HCT116 (cell line): ENCODE measurements at regions not wholly inside any gene's neighbourhood (a gene's known extent, or its start where the extent isn't known, plus 50 kb on each side); places are given as distances from the start of the nearest gene placed in this dataset.

Experiments
- ATAC-seq: fragments of 200-7000 bp; cut with Tn5 transposase; 2 replicates; pipeline ENCODE4 v1.9.1; 2020; ENCODE audit warnings: mild to moderate bottlenecking, moderate library complexity
- BruUV-seq: library from RNA; stranded (reverse); fragments of 400-500 nt; replicated peaks from 2 replicates; lab custom pipeline; 2021; lab: Mats Ljungman, UMichigan
- CTCF ChIA-PET: fragments of 300-600 bp; sonication (Branson Sonifier 250); formaldehyde crosslinking; loops from one replicate; lab custom pipeline; 2021; ENCODE audit warnings: antibody characterized with exemption; lab: Charles Lee
- POLR2A ChIA-PET: fragments of 300-600, 350-600 bp; sonication (Branson Sonifier 250); formaldehyde crosslinking; loops from one replicate; lab custom pipeline; 2021; ENCODE audit warnings: antibody characterized with exemption; lab: Charles Lee
- RAD21 ChIA-PET, 2 experiments: fragments of 300-600 bp; sonication (Branson Sonifier 250); formaldehyde crosslinking; loops; one replicate each; lab custom pipeline; 2023; ENCODE audit warnings: low total read pairs in 2 of 2; ENCODE audit not compliant: uncharacterized antibody in 2 of 2, unreplicated experiment in 2 of 2, low non-redundant PET in 1 of 2; lab: Charles Lee
- DNase-seq: peaks from one replicate; pipeline ENCODE4 v3.0.0-alpha.2; 2010; ENCODE audit warnings: low read depth, low spot score
- H2AFZ ChIP-seq: fragments of 200-600 bp; shearing (Covaris generic), sonication (generic); 2 replicates; pipeline ENCODE4 v1.6.1; 2017; ENCODE audit warnings: low read depth, mixed run types, mixed read lengths, antibody characterized with exemption, low read length; ENCODE audit not compliant: poor library complexity, severe bottlenecking
- H3K27ac ChIP-seq: 2 replicates; pipeline ENCODE4 v1.5.1; 2012; ENCODE audit warnings: low read depth, low read length
- H3K27me3 ChIP-seq: fragments of 200-600 bp; sonication (generic); 2 replicates; pipeline ENCODE4 v1.6.1; 2016; ENCODE audit warnings: mixed run types, low read length, mixed read lengths; ENCODE audit not compliant: insufficient read depth
- H3K36me3 ChIP-seq, 2 experiments: fragments of 200-500 bp in 1 of 2; fragments of 200-600 bp in 1 of 2; sonication (Bioruptor generic) in 1 of 2; sonication (generic) in 1 of 2; 2 replicates each; pipeline versions ENCODE4 v1.5.1 to v1.6.1; 2014 to 2016; ENCODE audit warnings: low read length in 2 of 2, inconsistent platforms in 1 of 2, mixed read lengths in 1 of 2, mixed run types in 1 of 2; ENCODE audit not compliant: insufficient read depth in 2 of 2, control insufficient read depth in 1 of 2
- H3K4me1 ChIP-seq, 2 experiments: fragments of 200-600 bp in 1 of 2; sonication (generic) in 1 of 2; 2 replicates each; pipeline versions ENCODE4 v1.5.1 to v1.6.1; 2012 to 2017; ENCODE audit warnings: low read length in 2 of 2, inconsistent platforms in 1 of 2, mild to moderate bottlenecking in 1 of 2, mixed read lengths in 1 of 2, mixed run types in 1 of 2, moderate library complexity in 1 of 2; ENCODE audit not compliant: insufficient read depth in 2 of 2, control insufficient read depth in 1 of 2
- H3K4me2 ChIP-seq: fragments of 200-600 bp; sonication (generic); 2 replicates; pipeline ENCODE4 v1.6.1; 2017; ENCODE audit warnings: mixed run types, low read length, mixed read lengths
- H3K4me3 ChIP-seq, 2 experiments: fragments of 200-600 bp in 1 of 2; sonication (generic) in 1 of 2; replicated peaks in 1 of 2; 2 replicates each; pipeline ENCODE4 v1.5.1; 2011 to 2016; ENCODE audit warnings: low read length in 2 of 2, control low read depth in 1 of 2, low read depth in 1 of 2, mild to moderate bottlenecking in 1 of 2, mixed read lengths in 1 of 2, mixed run types in 1 of 2
- H3K79me2 ChIP-seq: fragments of 200-600 bp; sonication (generic); 2 replicates; pipeline ENCODE4 v1.6.1; 2017; ENCODE audit warnings: mild to moderate bottlenecking, mixed run types, low read length, moderate library complexity, mixed read lengths; ENCODE audit not compliant: insufficient read depth
- H3K9ac ChIP-seq: fragments of 200-600 bp; sonication (generic); 2 replicates; pipeline ENCODE4 v1.6.1; 2016; ENCODE audit warnings: low read length, mixed read lengths
- H3K9me2 ChIP-seq: fragments of 200-600 bp; sonication (generic), shearing (Covaris generic); 2 replicates; pipeline ENCODE4 v1.6.1; 2017; ENCODE audit warnings: mixed run types, mild to moderate bottlenecking, moderate library complexity; ENCODE audit not compliant: insufficient read depth
- H3K9me3 ChIP-seq, 2 experiments: fragments of 200-500 bp in 1 of 2; fragments of 200-600 bp in 1 of 2; sonication (Bioruptor generic) in 1 of 2; sonication (generic) in 1 of 2; 2 replicates each; pipeline ENCODE4 v1.6.1; 2014 to 2017; ENCODE audit warnings: low read length in 2 of 2, mixed read lengths in 2 of 2, inconsistent platforms in 1 of 2, low read depth in 1 of 2, mild to moderate bottlenecking in 1 of 2, mixed run types in 1 of 2, moderate library complexity in 1 of 2; ENCODE audit not compliant: control insufficient read depth in 1 of 2, insufficient read depth in 1 of 2
- H4K20me1 ChIP-seq: fragments of 200-600 bp; sonication (generic), shearing (Covaris generic); 2 replicates; pipeline ENCODE4 v1.6.1; 2017; ENCODE audit warnings: mixed run types, mild to moderate bottlenecking, moderate library complexity; ENCODE audit not compliant: insufficient read depth
- CEBPB ChIP-seq: IDR thresholded peaks from 2 replicates; pipeline ENCODE4 v1.6.1; 2012; ENCODE audit warnings: low read depth
- CTCF ChIP-seq, 3 experiments: fragments of 200-600 bp in 1 of 3; sonication (generic) in 1 of 3; IDR thresholded peaks in 2 of 3; conservative IDR thresholded peaks in 1 of 3; 2 replicates each; pipeline ENCODE4 v1.5.1; 2012 to 2017; ENCODE audit warnings: low read depth in 2 of 3, low read length in 2 of 3, antibody characterized with exemption in 1 of 3, borderline replicate concordance in 1 of 3, control low read depth in 1 of 3, mild to moderate bottlenecking in 1 of 3, mixed read lengths in 1 of 3, mixed run types in 1 of 3, moderate library complexity in 1 of 3; ENCODE audit not compliant: insufficient read depth in 1 of 3
- EGR1 ChIP-seq: IDR thresholded peaks from 2 replicates; pipeline ENCODE4 v1.6.1; 2012; ENCODE audit warnings: low read depth
- EZH2phosphoT487 ChIP-seq: fragments of 200-600 bp; IDR thresholded peaks from 2 replicates; pipeline ENCODE4 v1.6.1; 2018; ENCODE audit warnings: antibody characterized with exemption, borderline replicate concordance
- JUND ChIP-seq: IDR thresholded peaks from 2 replicates; pipeline ENCODE4 v1.6.1; 2012
- MAX ChIP-seq: IDR thresholded peaks from 2 replicates; pipeline ENCODE4 v1.6.1; 2012
- POLR2AphosphoS5 ChIP-seq: IDR thresholded peaks from 2 replicates; pipeline ENCODE4 v1.6.1; 2011; ENCODE audit warnings: mild to moderate bottlenecking, low read depth, low read length, moderate library complexity
- REST ChIP-seq: IDR thresholded peaks from 2 replicates; pipeline ENCODE4 v1.6.1; 2012; ENCODE audit warnings: low read depth
- SP1 ChIP-seq: IDR thresholded peaks from 2 replicates; pipeline ENCODE4 v1.6.1; 2012; ENCODE audit warnings: low read depth
- SRF ChIP-seq: IDR thresholded peaks from 2 replicates; pipeline ENCODE4 v1.6.1; 2012; ENCODE audit warnings: low read depth
- YY1 ChIP-seq: IDR thresholded peaks from 2 replicates; pipeline ENCODE4 v1.6.1; 2011; ENCODE audit warnings: low read length, low read depth, moderate library complexity, mild to moderate bottlenecking; ENCODE audit not compliant: insufficient replicate concordance; ENCODE audit errors: extremely low read depth
- ZBTB33 ChIP-seq: IDR thresholded peaks from 2 replicates; pipeline ENCODE4 v1.6.1; 2011; ENCODE audit warnings: mild to moderate bottlenecking, low read length, moderate library complexity; ENCODE audit not compliant: insufficient replicate concordance; ENCODE audit errors: extremely low read depth
- ZFX ChIP-seq: fragments of 450-650 bp; IDR thresholded peaks from 2 replicates; pipeline ENCODE4 v1.6.1; 2017
- ZNF274 ChIP-seq: fragments of 200-500 bp; sonication (Bioruptor generic); IDR thresholded peaks from 2 replicates; pipeline ENCODE4 v1.6.1; 2014; ENCODE audit warnings: mild to moderate bottlenecking, low read depth, low read length, inconsistent platforms
- intact Hi-C: fragments of 100-400 bp; cut with micrococcal nuclease; formaldehyde crosslinking; loops from 2 replicates; pipeline ENCODE4 v1.10.0; 2022

GRCh38 chr4:45120163-45120562, 393.8 kb upstream of the GNPDA2 start:
- ChIA-PET CTCF (no interaction called here), RAD21 (no interaction called here), POLR2A (no interaction called here)
- no TSS peak for BruUV-seq
- Histone ChIP-seq H3K4me3 (no peak overlapping the region), H2AFZ (no peak overlapping the region), H3K9ac (no peak overlapping the region), H3K4me1 (no peaks in the 10 kb centered on the region), H3K36me3 (no peaks in the 10 kb centered on the region), H4K20me1 (no peaks in the 10 kb centered on the region), H3K4me2 (no peak overlapping the region), H3K9me3 (peaks cover 7 to 16% of the 10 kb centered on the region in 2 experiments; a peak in 2 of 4 replicates), H3K9me2 (no peaks in the 10 kb centered on the region), H3K27ac (no peak overlapping the region), H3K79me2 (no peaks in the 10 kb centered on the region), H3K27me3 (no peaks in the 10 kb centered on the region)
- intact Hi-C loops: no loop called here
- ATAC-seq (no peak), DNase-seq (no peak)
- TF ChIP-seq REST: no peak
- no peak for TF ChIP-seq SP1
- TF ChIP-seq EGR1: no peak
- TF ChIP-seq ZFX: no peak

- peaks cover 7 to 18% of the 10 kb centered on the region in 2 experiments; a peak in 2 of 4 replicates for H3K9me3 ChIP-seq
- no peaks in the 10 kb centered on the region for H3K4me1 ChIP-seq
- intact Hi-C loops: no loop called here
- H3K27me3 ChIP-seq: no peaks in the 10 kb centered on the region
- no peak overlapping the region for H3K4me2 ChIP-seq
- no peaks in the 10 kb centered on the region for H4K20me1 ChIP-seq
- TF ChIP-seq JUND (no peak), SRF (no peak), CTCF (IDR thresholded peaks at IDR 0.05 in 2 of 3, conservative IDR thresholded peaks at IDR 0.05 in 1 of 3; ENCODE audit: borderline replicate concordance in 1 of 3, insufficient read depth in 1 of 3, low read depth in 2 of 3, low read length in 2 of 3) (no peak), POLR2AphosphoS5 (no peak), YY1 (no peak), MAX (no peak), CEBPB (no peak), EZH2phosphoT487 (no peak), ZBTB33 (no peak), ZNF274 (no peak)
- ChIA-PET RAD21 (no interaction called here), CTCF (no interaction called here), POLR2A (no interaction called here)
- no peak overlapping the region for H3K4me3 ChIP-seq
- no peaks in the 10 kb centered on the region for H3K79me2 ChIP-seq
- H3K36me3 ChIP-seq: no peaks in the 10 kb centered on the region
- H3K9ac ChIP-seq: no peak overlapping the region
- H3K27ac ChIP-seq: no peak overlapping the region
- no TSS peak for BruUV-seq
- no peak overlapping the region for H2AFZ ChIP-seq
- H3K9me2 ChIP-seq: no peaks in the 10 kb centered on the region
- ATAC-seq (no peak), DNase-seq (no peak)
Measured at GRCh38 chr4:45119376-45119775, 393.0 kb upstream of the GNPDA2 start.
